ENCODE measurements at regions not wholly inside any gene's neighbourhood (a gene's known extent, or its start where the extent isn't known, plus 50 kb on each side); places are given as distances from the start of the nearest gene placed in this dataset.

- Histone ChIP-seq H3K4me2 (ENCODE audit: extremely low read depth, insufficient read depth, low read length) (no peak overlapping the region), H3K9ac (ENCODE audit: insufficient read depth, low read length) (no peak overlapping the region), H3K79me2 (ENCODE audit: control insufficient read depth, insufficient read depth, low read length) (no peaks in the 10 kb centered on the region), H2AFZ (ENCODE audit: low read length) (no peak overlapping the region), H3K27me3 (ENCODE audit: control insufficient read depth, insufficient read depth, low read length) (no peaks in the 10 kb centered on the region), H3K27ac (ENCODE audit: insufficient read depth, low read length) (no peak overlapping the region), H3K4me3 (replicated peaks in 1 of 4; ENCODE audit: control extremely low read depth in 1 of 4, insufficient read depth in 1 of 4, low read depth in 3 of 4, low read length in 4 of 4) (no peak overlapping the region), H4K20me1 (ENCODE audit: control insufficient read depth, extremely low read depth, insufficient read depth, low read length) (no peaks in the 10 kb centered on the region), H3K36me3 (ENCODE audit: control insufficient read depth, insufficient read depth, low read length) (no peaks in the 10 kb centered on the region), H3K4me1 (ENCODE audit: control insufficient read depth, extremely low read depth, insufficient read depth, low read length) (peaks cover 2% of the 10 kb centered on the region), H3K9me3 (ENCODE audit: control insufficient read depth, insufficient read depth, low read depth, low read length) (no peaks in the 10 kb centered on the region)
- DNase-seq (ENCODE audit: low read depth in 2 of 2): peak; percentile 63 to 71
- TF ChIP-seq EZH2 (IDR thresholded peaks at IDR 0.05; ENCODE audit: low read length, missing control alignments) (no peak), CTCF (conservative IDR thresholded peaks at IDR 0.05 in 1 of 2, IDR thresholded peaks at IDR 0.05 in 1 of 2; ENCODE audit: low read depth in 1 of 2, low read length in 2 of 2) (no peak)
Observed at GRCh38 chr2:226618875-226619605, 180.6 kb downstream of the IRS1 start.

- H3K79me2 ChIP-seq (ENCODE audit: control insufficient read depth, insufficient read depth, low read length): no peaks in the 10 kb centered on the region
- H3K27ac ChIP-seq (ENCODE audit: insufficient read depth, low read length): no peak overlapping the region
- peaks cover 2% of the 10 kb centered on the region for H3K4me1 ChIP-seq (ENCODE audit: control insufficient read depth, extremely low read depth, insufficient read depth, low read length)
- H3K36me3 ChIP-seq (ENCODE audit: control insufficient read depth, insufficient read depth, low read length): no peaks in the 10 kb centered on the region
- H3K9me3 ChIP-seq (ENCODE audit: control insufficient read depth, insufficient read depth, low read depth, low read length): no peaks in the 10 kb centered on the region
- no peaks in the 10 kb centered on the region for H4K20me1 ChIP-seq (ENCODE audit: control insufficient read depth, extremely low read depth, insufficient read depth, low read length)
- TF ChIP-seq CTCF (conservative IDR thresholded peaks at IDR 0.05 in 1 of 2, IDR thresholded peaks at IDR 0.05 in 1 of 2; ENCODE audit: low read depth in 1 of 2, low read length in 2 of 2) (no peak), EZH2 (IDR thresholded peaks at IDR 0.05; ENCODE audit: low read length, missing control alignments) (no peak)
- H3K4me3 ChIP-seq (replicated peaks in 1 of 4; ENCODE audit: control extremely low read depth in 1 of 4, insufficient read depth in 1 of 4, low read depth in 3 of 4, low read length in 4 of 4): no peak overlapping the region
- H3K4me2 ChIP-seq (ENCODE audit: extremely low read depth, insufficient read depth, low read length): no peak overlapping the region
- H3K27me3 ChIP-seq (ENCODE audit: control insufficient read depth, insufficient read depth, low read length): no peaks in the 10 kb centered on the region
- no peak overlapping the region for H3K9ac ChIP-seq (ENCODE audit: insufficient read depth, low read length)
- no peak overlapping the region for H2AFZ ChIP-seq (ENCODE audit: low read length)
- DNase-seq (ENCODE audit: low read depth in 2 of 2): no peak
Observed at GRCh38 chr2:226618544-226618874, 181.1 kb downstream of the IRS1 start.

GRCh38 chr2:226615891-226616290, 183.7 kb downstream of the IRS1 start:
- Histone ChIP-seq H3K9ac (ENCODE audit: insufficient read depth, low read length) (no peak overlapping the region), H3K27me3 (ENCODE audit: control insufficient read depth, insufficient read depth, low read length) (no peaks in the 10 kb centered on the region), H3K4me2 (ENCODE audit: extremely low read depth, insufficient read depth, low read length) (no peak overlapping the region), H3K9me3 (ENCODE audit: control insufficient read depth, insufficient read depth, low read depth, low read length) (no peaks in the 10 kb centered on the region), H4K20me1 (ENCODE audit: control insufficient read depth, extremely low read depth, insufficient read depth, low read length) (no peaks in the 10 kb centered on the region), H3K36me3 (ENCODE audit: control insufficient read depth, insufficient read depth, low read length) (no peaks in the 10 kb centered on the region), H3K79me2 (ENCODE audit: control insufficient read depth, insufficient read depth, low read length) (no peaks in the 10 kb centered on the region), H3K4me1 (ENCODE audit: control insufficient read depth, extremely low read depth, insufficient read depth, low read length) (peaks cover 2% of the 10 kb centered on the region), H3K4me3 (replicated peaks in 1 of 4; ENCODE audit: control extremely low read depth in 1 of 4, insufficient read depth in 1 of 4, low read depth in 3 of 4, low read length in 4 of 4) (no peak overlapping the region), H3K27ac (ENCODE audit: insufficient read depth, low read length) (no peak overlapping the region), H2AFZ (ENCODE audit: low read length) (no peak overlapping the region)
- DNase-seq (ENCODE audit: low read depth in 2 of 2): no peak
- TF ChIP-seq CTCF (conservative IDR thresholded peaks at IDR 0.05 in 1 of 2, IDR thresholded peaks at IDR 0.05 in 1 of 2; ENCODE audit: low read depth in 1 of 2, low read length in 2 of 2): no peak
- no peak for TF ChIP-seq EZH2 (IDR thresholded peaks at IDR 0.05; ENCODE audit: low read length, missing control alignments)
